ENCODE measurements at regions not wholly inside any gene's neighbourhood (a gene's known extent, or its start where the extent isn't known, plus 50 kb on each side); places are given as distances from the start of the nearest gene placed in this dataset.

DNA sequence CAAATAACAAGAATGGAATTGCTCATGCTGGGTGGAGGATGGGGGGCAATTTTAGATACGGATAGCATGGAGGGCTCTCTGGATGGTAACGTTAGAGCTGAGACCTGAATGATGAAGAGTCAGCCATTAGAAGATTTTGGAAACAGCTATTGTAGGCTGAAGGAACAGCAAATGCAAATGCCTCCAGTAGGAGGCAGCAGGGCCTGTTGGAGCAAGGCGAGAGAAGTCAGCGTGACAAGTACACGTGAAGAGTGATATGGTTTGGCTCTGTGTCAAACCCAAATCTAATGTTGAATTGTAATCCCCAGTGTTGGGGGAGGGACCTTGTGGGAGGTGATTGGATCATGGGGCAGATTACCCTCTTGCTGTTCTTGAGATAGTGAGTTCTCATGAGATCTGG is 59.3 kb upstream of the SOD3 start:
- no peak for TF ChIP-seq POLR2A (IDR thresholded peaks at IDR 0.05)
- TF ChIP-seq, protein P1, sequence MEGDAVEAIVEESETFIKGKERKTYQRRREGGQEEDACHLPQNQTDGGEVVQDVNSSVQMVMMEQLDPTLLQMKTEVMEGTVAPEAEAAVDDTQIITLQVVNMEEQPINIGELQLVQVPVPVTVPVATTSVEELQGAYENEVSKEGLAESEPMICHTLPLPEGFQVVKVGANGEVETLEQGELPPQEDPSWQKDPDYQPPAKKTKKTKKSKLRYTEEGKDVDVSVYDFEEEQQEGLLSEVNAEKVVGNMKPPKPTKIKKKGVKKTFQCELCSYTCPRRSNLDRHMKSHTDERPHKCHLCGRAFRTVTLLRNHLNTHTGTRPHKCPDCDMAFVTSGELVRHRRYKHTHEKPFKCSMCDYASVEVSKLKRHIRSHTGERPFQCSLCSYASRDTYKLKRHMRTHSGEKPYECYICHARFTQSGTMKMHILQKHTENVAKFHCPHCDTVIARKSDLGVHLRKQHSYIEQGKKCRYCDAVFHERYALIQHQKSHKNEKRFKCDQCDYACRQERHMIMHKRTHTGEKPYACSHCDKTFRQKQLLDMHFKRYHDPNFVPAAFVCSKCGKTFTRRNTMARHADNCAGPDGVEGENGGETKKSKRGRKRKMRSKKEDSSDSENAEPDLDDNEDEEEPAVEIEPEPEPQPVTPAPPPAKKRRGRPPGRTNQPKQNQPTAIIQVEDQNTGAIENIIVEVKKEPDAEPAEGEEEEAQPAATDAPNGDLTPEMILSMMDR (IDR thresholded peaks at IDR 0.05) = no peak
